ENCODE measurements at regions not wholly inside any gene's neighbourhood (a gene's known extent, or its start where the extent isn't known, plus 50 kb on each side); places are given as distances from the start of the nearest gene placed in this dataset.
A peak's percentile ranks its signal among the peaks of the same experiment; 100 is the strongest.

DNA sequence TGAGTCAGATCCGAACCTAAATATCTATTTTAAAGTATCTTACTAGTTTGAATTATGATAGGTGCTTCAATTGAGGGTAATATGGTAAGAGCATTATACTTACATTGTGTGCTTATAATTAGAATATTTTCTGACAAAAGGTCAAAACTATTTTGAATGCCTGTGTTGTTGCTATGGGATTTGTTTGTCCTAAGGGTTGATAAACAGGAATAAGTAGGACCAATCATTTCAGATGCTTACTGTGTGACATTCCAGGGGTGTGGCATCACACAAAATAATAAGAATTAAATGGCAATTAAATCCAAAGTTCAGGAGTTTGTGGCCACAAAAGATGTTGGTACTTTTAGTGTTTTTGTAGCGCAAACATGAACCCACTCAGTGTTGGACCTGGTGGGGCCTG is 256.2 kb upstream of the DDHD1 start:
- no peaks in the 10 kb centered on the region for H3K4me1 ChIP-seq
- ATAC-seq (peak; percentile 29), DNase-seq (peak in 1 of 4 donors; percentile 33)
- no peak overlapping the region for H3K27ac ChIP-seq
- intact Hi-C loops (cut with DNase I) = no loop called here
- H3K9me3 ChIP-seq = no peaks in the 10 kb centered on the region
- TF ChIP-seq, protein P1, sequence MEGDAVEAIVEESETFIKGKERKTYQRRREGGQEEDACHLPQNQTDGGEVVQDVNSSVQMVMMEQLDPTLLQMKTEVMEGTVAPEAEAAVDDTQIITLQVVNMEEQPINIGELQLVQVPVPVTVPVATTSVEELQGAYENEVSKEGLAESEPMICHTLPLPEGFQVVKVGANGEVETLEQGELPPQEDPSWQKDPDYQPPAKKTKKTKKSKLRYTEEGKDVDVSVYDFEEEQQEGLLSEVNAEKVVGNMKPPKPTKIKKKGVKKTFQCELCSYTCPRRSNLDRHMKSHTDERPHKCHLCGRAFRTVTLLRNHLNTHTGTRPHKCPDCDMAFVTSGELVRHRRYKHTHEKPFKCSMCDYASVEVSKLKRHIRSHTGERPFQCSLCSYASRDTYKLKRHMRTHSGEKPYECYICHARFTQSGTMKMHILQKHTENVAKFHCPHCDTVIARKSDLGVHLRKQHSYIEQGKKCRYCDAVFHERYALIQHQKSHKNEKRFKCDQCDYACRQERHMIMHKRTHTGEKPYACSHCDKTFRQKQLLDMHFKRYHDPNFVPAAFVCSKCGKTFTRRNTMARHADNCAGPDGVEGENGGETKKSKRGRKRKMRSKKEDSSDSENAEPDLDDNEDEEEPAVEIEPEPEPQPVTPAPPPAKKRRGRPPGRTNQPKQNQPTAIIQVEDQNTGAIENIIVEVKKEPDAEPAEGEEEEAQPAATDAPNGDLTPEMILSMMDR (IDR thresholded peaks at IDR 0.05) = no peak
- no peaks in the 10 kb centered on the region for H3K36me3 ChIP-seq
- H3K27me3 ChIP-seq = no peaks in the 10 kb centered on the region
- no peak overlapping the region for H3K4me3 ChIP-seq

DNA sequence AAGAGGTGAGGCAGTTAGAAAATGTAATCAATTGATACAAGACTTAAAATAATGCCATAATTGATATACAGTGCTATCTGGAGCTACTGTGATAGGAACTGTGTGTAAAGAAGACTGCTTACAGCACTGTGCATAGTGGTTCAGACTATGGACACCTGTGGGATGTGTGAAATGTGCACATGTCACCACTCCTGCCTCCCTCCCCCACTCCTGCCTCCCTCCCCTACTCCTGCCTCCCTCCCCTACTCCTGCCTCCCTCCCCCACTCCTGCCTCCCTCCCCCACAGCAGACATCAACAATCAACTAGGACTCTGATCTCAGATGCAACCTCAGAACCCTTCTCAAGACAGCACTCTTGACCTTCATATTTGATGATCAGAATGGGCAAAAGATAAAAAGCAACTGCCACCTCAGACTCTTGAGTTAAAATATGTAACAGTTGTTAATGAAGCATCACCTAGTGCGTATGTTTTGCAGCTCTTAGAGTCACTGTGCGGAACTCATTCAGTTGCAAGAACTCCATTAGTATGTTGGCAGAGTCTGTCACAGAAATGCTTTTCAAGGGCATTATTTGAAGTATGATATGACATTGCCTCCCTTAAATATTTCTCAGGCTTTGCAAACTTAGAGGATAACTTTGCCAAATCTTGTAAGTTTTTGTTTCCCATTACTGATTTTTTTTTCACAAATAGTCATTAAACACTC is 255.2 kb upstream of the DDHD1 start:
- Histone ChIP-seq H3K27ac (no peak overlapping the region), H3K36me3 (no peaks in the 10 kb centered on the region), H3K9me3 (no peaks in the 10 kb centered on the region), H3K4me1 (no peaks in the 10 kb centered on the region), H3K4me3 (no peak overlapping the region), H3K27me3 (no peaks in the 10 kb centered on the region)
- TF ChIP-seq, protein P1 (IDR thresholded peaks at IDR 0.05) = no peak
- DNase-seq (no peak), ATAC-seq (no peak)
- intact Hi-C loops (cut with DNase I) = no loop called here

DNA sequence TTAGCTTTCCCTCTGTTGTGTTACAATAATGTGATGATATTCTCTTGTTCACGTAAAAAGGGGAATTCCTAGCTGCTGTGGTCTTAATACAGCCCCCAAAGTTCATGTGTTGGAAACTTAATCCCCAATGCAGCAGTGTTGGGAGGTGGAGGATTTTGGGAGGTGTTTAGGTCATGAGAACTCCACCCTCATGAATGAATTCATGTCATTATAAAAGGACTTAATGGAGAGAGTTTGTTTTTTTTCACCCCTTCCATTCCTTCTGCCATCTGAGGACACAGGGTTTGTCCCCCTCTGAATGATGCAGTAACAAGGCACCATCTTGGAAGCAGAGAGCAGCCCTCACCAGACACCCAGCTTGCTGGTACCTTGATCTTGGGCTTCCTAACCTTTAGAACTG is 253.4 kb upstream of the DDHD1 start:
- no peak overlapping the region for H3K4me3 ChIP-seq
- DNase-seq (no peak), ATAC-seq (no peak)
- H3K27me3 ChIP-seq = no peaks in the 10 kb centered on the region
- H3K36me3 ChIP-seq = no peaks in the 10 kb centered on the region
- H3K27ac ChIP-seq = no peak overlapping the region
- no peaks in the 10 kb centered on the region for H3K4me1 ChIP-seq
- H3K9me3 ChIP-seq = no peaks in the 10 kb centered on the region
- TF ChIP-seq, protein P1 (IDR thresholded peaks at IDR 0.05) = no peak
- intact Hi-C loops (cut with DNase I) = no loop called here

DNA sequence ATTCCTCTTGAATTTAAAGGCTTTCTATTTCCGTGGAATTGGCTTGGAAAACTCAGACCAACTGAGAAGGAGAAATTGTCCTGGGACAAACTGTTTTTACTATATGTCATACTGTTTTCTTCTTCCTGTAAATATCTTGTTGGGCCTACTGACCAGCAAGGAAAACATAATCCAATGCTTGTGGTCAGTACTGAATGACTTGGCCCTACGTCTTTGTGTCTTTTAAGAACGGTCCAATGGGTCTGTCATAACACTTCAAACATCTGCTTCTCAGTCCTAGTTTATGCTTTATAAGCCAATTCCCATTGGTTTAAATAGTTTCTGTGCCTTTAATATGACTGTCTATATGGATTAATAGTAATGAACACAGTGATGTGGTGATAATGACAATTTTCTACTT is 248.5 kb upstream of the DDHD1 start:
- no peak for ATAC-seq
- Histone ChIP-seq H3K4me3 (no peak overlapping the region), H3K27ac (no peak overlapping the region), H3K36me3 (no peaks in the 10 kb centered on the region), H3K9me3 (peaks cover 0 to under 1% of the 10 kb centered on the region in 2 donors), H3K27me3 (no peaks in the 10 kb centered on the region), H3K4me1 (no peaks in the 10 kb centered on the region)
- DNase-seq = no peak
- TF ChIP-seq, protein P1 (IDR thresholded peaks at IDR 0.05) = no peak
- intact Hi-C loops (cut with DNase I) = no loop called here

DNA sequence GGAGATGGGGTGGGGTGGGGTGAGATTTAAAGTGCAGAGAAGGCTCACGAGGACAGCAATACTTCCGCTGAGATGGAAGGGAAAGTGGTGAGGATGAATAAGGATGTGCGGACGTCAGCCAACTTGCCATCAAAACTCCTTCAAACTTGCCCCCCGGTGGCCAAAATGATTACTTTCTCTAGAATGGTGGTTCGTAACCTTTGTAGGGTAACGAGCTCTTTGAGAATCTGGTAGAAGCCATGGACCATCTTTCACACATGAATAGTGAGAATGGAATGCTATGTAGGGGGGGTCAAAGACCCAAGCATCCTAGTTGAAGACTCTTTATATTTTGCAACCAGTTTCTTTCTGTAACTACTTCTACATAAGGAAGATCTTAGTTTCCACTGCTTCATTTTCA is 245.9 kb upstream of the DDHD1 start:
- DNase-seq = no peak
- intact Hi-C loops (cut with DNase I) = no loop called here

More for the DNA sequence above, 245.9 kb upstream of the DDHD1 start:
- Histone ChIP-seq H3K9me3 (peaks cover 0 to 26% of the 10 kb centered on the region in 2 donors), H3K27me3 (no peaks in the 10 kb centered on the region), H3K36me3 (no peaks in the 10 kb centered on the region), H3K27ac (no peak overlapping the region), H3K4me1 (no peaks in the 10 kb centered on the region), H3K4me3 (no peak overlapping the region)
- TF ChIP-seq, protein P1 (IDR thresholded peaks at IDR 0.05) = no peak
- no peak for ATAC-seq

Data from left lung (tissue), 4 donors.